SK-N-MC (cell line): ENCODE measurements at regions not wholly inside any gene's neighbourhood (a gene's known extent, or its start where the extent isn't known, plus 50 kb on each side); places are given as distances from the start of the nearest gene placed in this dataset.

Source experiments
- EZH2 ChIP-seq: fragments of 200-600 bp; sonication (generic); IDR thresholded peaks from one replicate; pipeline ENCODE4 v1.6.1; 2017; ENCODE audit warnings: antibody characterized with exemption
- POLR2AphosphoS5 ChIP-seq: IDR thresholded peaks from 2 replicates; pipeline ENCODE4 v1.6.1; 2012; ENCODE audit warnings: mild to moderate bottlenecking, low read depth, low read length, borderline replicate concordance

DNA sequence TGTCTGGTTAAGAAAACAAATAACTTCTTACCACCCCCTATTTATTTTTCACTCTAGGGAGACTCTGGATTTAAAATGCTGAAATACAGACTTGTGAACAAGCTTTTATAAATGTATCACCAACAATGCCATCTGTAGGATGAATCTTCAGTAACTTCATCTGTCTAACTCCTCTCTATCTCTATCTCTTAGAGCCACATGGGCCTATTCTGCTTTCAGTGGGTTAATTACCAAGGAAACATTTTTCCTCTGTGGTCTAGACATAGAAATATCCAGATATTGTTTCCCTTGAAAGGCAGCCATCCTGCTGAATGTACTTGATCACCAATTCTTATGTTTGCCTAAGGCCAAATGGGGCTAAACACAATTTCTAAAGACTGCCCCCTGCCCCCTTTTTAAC is 167.6 kb upstream of the COL8A1 start:
- no peak for TF ChIP-seq POLR2AphosphoS5
- TF ChIP-seq EZH2: no peak
